NB4 (cell line): ENCODE measurements at regions not wholly inside any gene's neighbourhood (a gene's known extent, or its start where the extent isn't known, plus 50 kb on each side); places are given as distances from the start of the nearest gene placed in this dataset.

Experiments used
- MYC ChIP-seq: IDR thresholded peaks from 2 replicates; pipeline ENCODE4 v1.6.1; 2011; ENCODE audit warnings: low read depth, low read length
- POLR2A ChIP-seq: IDR thresholded peaks from 2 replicates; pipeline ENCODE4 v1.6.1; 2011; ENCODE audit warnings: mild to moderate bottlenecking; ENCODE audit not compliant: insufficient read length; ENCODE audit errors: extremely low read depth
- TF ChIP-seq, protein P1 (sequence below): IDR thresholded peaks from one replicate; pipeline ENCODE4 v1.5.1; 2012; ENCODE audit warnings: low read depth, low read length
- TF ChIP-seq, protein P2 (sequence below): IDR thresholded peaks from 2 replicates; pipeline ENCODE4 v1.6.1; 2011; ENCODE audit warnings: low read depth, low read length

DNA sequence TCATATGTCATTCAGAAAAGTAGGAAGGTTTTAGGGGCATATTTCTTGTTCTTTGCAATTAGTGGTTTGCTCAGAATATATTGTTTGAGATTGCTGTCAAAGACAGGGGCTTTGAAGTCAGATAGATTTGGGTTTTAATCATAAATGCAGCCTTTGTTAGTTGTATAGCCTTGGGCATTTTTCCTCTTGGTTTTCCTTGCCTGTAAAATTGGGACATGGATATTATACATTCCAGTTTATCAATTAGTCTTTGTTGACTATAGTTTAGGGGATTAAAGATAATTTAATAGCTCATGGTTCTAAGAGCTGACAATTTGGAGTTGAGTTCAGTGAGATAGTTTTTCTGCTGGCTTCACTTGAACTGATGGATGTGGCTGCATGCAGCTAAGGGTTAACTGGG lies 88.9 kb downstream of the DMAC1 start:
- TF ChIP-seq, protein P1, sequence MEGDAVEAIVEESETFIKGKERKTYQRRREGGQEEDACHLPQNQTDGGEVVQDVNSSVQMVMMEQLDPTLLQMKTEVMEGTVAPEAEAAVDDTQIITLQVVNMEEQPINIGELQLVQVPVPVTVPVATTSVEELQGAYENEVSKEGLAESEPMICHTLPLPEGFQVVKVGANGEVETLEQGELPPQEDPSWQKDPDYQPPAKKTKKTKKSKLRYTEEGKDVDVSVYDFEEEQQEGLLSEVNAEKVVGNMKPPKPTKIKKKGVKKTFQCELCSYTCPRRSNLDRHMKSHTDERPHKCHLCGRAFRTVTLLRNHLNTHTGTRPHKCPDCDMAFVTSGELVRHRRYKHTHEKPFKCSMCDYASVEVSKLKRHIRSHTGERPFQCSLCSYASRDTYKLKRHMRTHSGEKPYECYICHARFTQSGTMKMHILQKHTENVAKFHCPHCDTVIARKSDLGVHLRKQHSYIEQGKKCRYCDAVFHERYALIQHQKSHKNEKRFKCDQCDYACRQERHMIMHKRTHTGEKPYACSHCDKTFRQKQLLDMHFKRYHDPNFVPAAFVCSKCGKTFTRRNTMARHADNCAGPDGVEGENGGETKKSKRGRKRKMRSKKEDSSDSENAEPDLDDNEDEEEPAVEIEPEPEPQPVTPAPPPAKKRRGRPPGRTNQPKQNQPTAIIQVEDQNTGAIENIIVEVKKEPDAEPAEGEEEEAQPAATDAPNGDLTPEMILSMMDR, result no peak
- TF ChIP-seq POLR2A, result no peak
- TF ChIP-seq, protein P2, sequence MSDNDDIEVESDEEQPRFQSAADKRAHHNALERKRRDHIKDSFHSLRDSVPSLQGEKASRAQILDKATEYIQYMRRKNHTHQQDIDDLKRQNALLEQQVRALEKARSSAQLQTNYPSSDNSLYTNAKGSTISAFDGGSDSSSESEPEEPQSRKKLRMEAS, result no peak
- TF ChIP-seq MYC, result no peak
